IMR-90 (cell line): ENCODE measurements at regions not wholly inside any gene's neighbourhood (a gene's known extent, or its start where the extent isn't known, plus 50 kb on each side); places are given as distances from the start of the nearest gene placed in this dataset.

Experiments used
- ATAC-seq: fragments of 200-7000 bp; cut with Tn5 transposase; 2 replicates; pipeline ENCODE4 v1.9.1; 2020; ENCODE audit warnings: low read depth, mild to moderate bottlenecking, moderate library complexity
- BruUV-seq: library from RNA; stranded (reverse); fragments of 400-500 nt; replicated peaks from 2 replicates; lab custom pipeline; 2021; lab: Mats Ljungman, UMichigan
- CTCF ChIA-PET: fragments of 300-600 bp; formaldehyde crosslinking; extraction: SDS; loops from one replicate; lab custom pipeline; 2021; ENCODE audit warnings: antibody characterized with exemption; lab: Yijun Ruan, JAX
- POLR2A ChIA-PET: fragments of 300-600 bp; sonication (Branson Sonifier 250); formaldehyde crosslinking; loops from one replicate; lab custom pipeline; 2022; ENCODE audit warnings: antibody characterized with exemption; ENCODE audit not compliant: unreplicated experiment; lab: Charles Lee
- DNase-seq: peaks from one replicate; pipeline ENCODE4 v3.0.0; 2013
- H2AFZ ChIP-seq: replicated peaks from 2 replicates; pipeline ENCODE3; 2013; ENCODE audit warnings: low read length, mild to moderate bottlenecking; ENCODE audit not compliant: poor library complexity
- H2AK5ac ChIP-seq: 2 replicates; pipeline ENCODE4 v1.6.1; 2013; ENCODE audit warnings: low read depth, low read length, inconsistent platforms
- H2AK9ac ChIP-seq: replicated peaks from 2 replicates; pipeline ENCODE3; 2013; ENCODE audit warnings: mild to moderate bottlenecking, low read depth, low read length, moderate library complexity; ENCODE audit not compliant: poor library complexity
- H2BK120ac ChIP-seq: 2 replicates; pipeline ENCODE4 v1.6.1; 2013; ENCODE audit warnings: low read depth, low read length, inconsistent platforms
- H2BK15ac ChIP-seq: 3 replicates; pipeline ENCODE4 v1.6.1; 2013; ENCODE audit warnings: low read depth, low read length, inconsistent platforms
- H2BK20ac ChIP-seq: 2 replicates; pipeline ENCODE4 v1.6.1; 2013; ENCODE audit warnings: low read depth, mild to moderate bottlenecking, inconsistent platforms, low read length, moderate library complexity
- H2BK5ac ChIP-seq: 2 replicates; pipeline ENCODE4 v1.6.1; 2013; ENCODE audit warnings: mild to moderate bottlenecking, low read depth, low read length, inconsistent platforms; ENCODE audit not compliant: poor library complexity, severe bottlenecking
- H3K14ac ChIP-seq: replicated peaks from 2 replicates; pipeline ENCODE4 v1.6.1; 2013; ENCODE audit warnings: low read depth, low read length, inconsistent platforms
- H3K18ac ChIP-seq: 2 replicates; pipeline ENCODE4 v1.6.1; 2013; ENCODE audit warnings: low read depth, low read length, control low read depth
- H3K23ac ChIP-seq: 2 replicates; pipeline ENCODE4 v1.6.1; 2013; ENCODE audit warnings: low read depth, low read length, inconsistent platforms
- H3K27ac ChIP-seq: 2 replicates; pipeline ENCODE4 v1.5.1; 2013; ENCODE audit warnings: mild to moderate bottlenecking, control low read depth, low read length; ENCODE audit not compliant: insufficient read depth
- H3K27me3 ChIP-seq: 2 replicates; pipeline ENCODE4 v1.6.1; 2013; ENCODE audit warnings: low read length; ENCODE audit not compliant: control insufficient read depth, insufficient read depth
- H3K36me3 ChIP-seq: 2 replicates; pipeline ENCODE4 v1.6.1; 2013; ENCODE audit warnings: low read length, mixed read lengths; ENCODE audit not compliant: control insufficient read depth, insufficient read depth
- H3K4ac ChIP-seq: 2 replicates; pipeline ENCODE4 v1.6.1; 2013; ENCODE audit warnings: low read depth, low read length, inconsistent platforms
- H3K4me1 ChIP-seq: 2 replicates; pipeline ENCODE4 v1.6.1; 2013; ENCODE audit warnings: low read length, mixed read lengths; ENCODE audit not compliant: control insufficient read depth, insufficient read depth
- H3K4me2 ChIP-seq: 2 replicates; pipeline ENCODE4 v1.6.1; 2013; ENCODE audit warnings: low read depth, mild to moderate bottlenecking, control low read depth, low read length, moderate library complexity
- H3K4me3 ChIP-seq: 2 replicates; pipeline ENCODE4 v1.5.1; 2013; ENCODE audit warnings: low read depth, mild to moderate bottlenecking, control low read depth, low read length, moderate library complexity; ENCODE audit not compliant: insufficient read depth
- H3K56ac ChIP-seq: 2 replicates; pipeline ENCODE4 v1.6.1; 2013; ENCODE audit warnings: low read length, inconsistent platforms; ENCODE audit not compliant: insufficient read depth; ENCODE audit errors: extremely low read depth
- H3K79me1 ChIP-seq, 2 experiments: 2 replicates each; pipeline ENCODE4 v1.6.1; 2013; ENCODE audit warnings: low read length in 2 of 2, inconsistent platforms in 1 of 2, low read depth in 1 of 2
- H3K9ac ChIP-seq: 2 replicates; pipeline ENCODE4 v1.6.1; 2013; ENCODE audit warnings: low read depth, low read length, control low read depth
- H3K9me1 ChIP-seq: 2 replicates; pipeline ENCODE4 v1.6.1; 2013; ENCODE audit warnings: low read length, inconsistent platforms; ENCODE audit not compliant: insufficient read depth
- H3K9me3 ChIP-seq: 2 replicates; pipeline ENCODE4 v1.6.1; 2013; ENCODE audit warnings: low read length; ENCODE audit not compliant: control insufficient read depth, insufficient read depth
- H4K20me1 ChIP-seq: 2 replicates; pipeline ENCODE4 v1.6.1; 2013; ENCODE audit warnings: low read length, inconsistent platforms; ENCODE audit not compliant: insufficient read depth
- H4K5ac ChIP-seq: 2 replicates; pipeline ENCODE4 v1.6.1; 2013; ENCODE audit warnings: mild to moderate bottlenecking, low read depth, low read length, control low read depth
- H4K8ac ChIP-seq, 2 experiments: 2 replicates each; pipeline ENCODE4 v1.6.1; 2013; ENCODE audit warnings: low read depth in 2 of 2, low read length in 2 of 2, control low read depth in 1 of 2, inconsistent platforms in 1 of 2
- H4K91ac ChIP-seq: 2 replicates; pipeline ENCODE4 v1.6.1; 2013; ENCODE audit warnings: low read depth, low read length, inconsistent platforms; ENCODE audit not compliant: insufficient read depth
- MAZ ChIP-seq: IDR thresholded peaks from 2 replicates; pipeline ENCODE4 v1.6.1; 2012; ENCODE audit warnings: low read depth, mild to moderate bottlenecking, low read length, improper control_type of control experiment, moderate library complexity, borderline replicate concordance
- MXI1 ChIP-seq: IDR thresholded peaks from 2 replicates; pipeline ENCODE4 v1.6.1; 2012; ENCODE audit warnings: low read depth, mild to moderate bottlenecking, low read length, moderate library complexity, borderline replicate concordance
- RFX5 ChIP-seq: IDR thresholded peaks from 2 replicates; pipeline ENCODE4 v1.8.0; 2012; ENCODE audit warnings: low read depth, mild to moderate bottlenecking, low read length, moderate library complexity
- SMC3 ChIP-seq: fragments of 150-350 bp; IDR thresholded peaks from 2 replicates; pipeline ENCODE4 v1.6.1; 2016; ENCODE audit warnings: low read depth, mild to moderate bottlenecking, antibody characterized with exemption, low read length, moderate library complexity
- WGBS, 2 experiments: methylation state at CpG; one replicate each; pipeline versions ENCODE4 v1.1.5 to v1.1.7; 2013; ENCODE audit warnings: missing lambda C conversion rate in 2 of 2; ENCODE audit not compliant: insufficient read length in 1 of 2; ENCODE audit errors: extremely low coverage in 2 of 2; 5-methylcytosine and 5-hydroxymethylcytosine counted together
- dilution Hi-C: fragments of 300-500 bp; cut with HindIII; formaldehyde crosslinking; loops from one replicate; pipeline ENCODE4 v1.14.3; 2018; ENCODE audit warnings: low sequenced_read_pairs; ENCODE audit not compliant: unreplicated experiment
- in situ Hi-C: fragments of 300-500 bp; cut with MboI; formaldehyde crosslinking; loops from 3 replicates; pipeline ENCODE4 v1.14.3; 2019; ENCODE audit warnings: low sequenced_read_pairs, inconsistent platforms, mixed read lengths
- intact Hi-C: fragments of 100-400 bp; cut with micrococcal nuclease; formaldehyde crosslinking; loops from 2 replicates; pipeline ENCODE4 v1.10.0; 2022
- TF ChIP-seq, protein P1 (sequence below): fragments of 150-350 bp; IDR thresholded peaks from 2 replicates; pipeline ENCODE4 v1.6.1; 2017; ENCODE audit warnings: mild to moderate bottlenecking, antibody characterized with exemption, low read length, low read depth

- Histone ChIP-seq H3K56ac (no peak overlapping the region), H4K5ac (no peak overlapping the region), H4K91ac (no peak overlapping the region), H3K4me3 (no peak overlapping the region), H2AFZ (no peak overlapping the region), H2BK120ac (no peak overlapping the region), H3K23ac (no peak overlapping the region), H3K14ac (no peak overlapping the region), H2AK9ac (no peak overlapping the region), H2BK20ac (no peak overlapping the region), H3K9ac (no peak overlapping the region), H3K9me3 (no peaks in the 10 kb centered on the region), H3K79me1 (no peaks in the 10 kb centered on the region), H3K18ac (no peak overlapping the region), H4K8ac (no peak overlapping the region), H3K4me1 (no peaks in the 10 kb centered on the region), H2BK15ac (no peak overlapping the region), H2AK5ac (no peak overlapping the region), H2BK5ac (no peak overlapping the region), H4K20me1 (no peaks in the 10 kb centered on the region), H3K4ac (no peak overlapping the region), H3K36me3 (no peaks in the 10 kb centered on the region), H3K27me3 (peaks cover 8% of the 10 kb centered on the region; the same call in 1 of the 2 replicates), H3K9me1 (no peaks in the 10 kb centered on the region), H3K4me2 (no peak overlapping the region), H3K27ac (no peak overlapping the region)
- CTCF ChIA-PET = interaction anchor here (0.6 kb wide), 1 partner anchor 23 kb away, joined by 4 read pairs; no protein-coding TSS in a partner anchor
- WGBS, 2 experiments = no CpG with 5 or more reads among the region's 4 CpGs
- no peak for ATAC-seq
- dilution Hi-C loops (no loop called here), in situ Hi-C loops (no loop called here), intact Hi-C loops (no loop called here)
- POLR2A ChIA-PET = interaction anchor here (0.6 kb wide), 1 partner anchor 112 kb away, joined by 3 read pairs; no protein-coding TSS in a partner anchor
- TF ChIP-seq MXI1 = no peak
- TF ChIP-seq SMC3 = no peak
- TF ChIP-seq, protein P1, sequence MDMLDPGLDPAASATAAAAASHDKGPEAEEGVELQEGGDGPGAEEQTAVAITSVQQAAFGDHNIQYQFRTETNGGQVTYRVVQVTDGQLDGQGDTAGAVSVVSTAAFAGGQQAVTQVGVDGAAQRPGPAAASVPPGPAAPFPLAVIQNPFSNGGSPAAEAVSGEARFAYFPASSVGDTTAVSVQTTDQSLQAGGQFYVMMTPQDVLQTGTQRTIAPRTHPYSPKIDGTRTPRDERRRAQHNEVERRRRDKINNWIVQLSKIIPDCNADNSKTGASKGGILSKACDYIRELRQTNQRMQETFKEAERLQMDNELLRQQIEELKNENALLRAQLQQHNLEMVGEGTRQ = no peak
- TF ChIP-seq MAZ = no peak
- no peak for TF ChIP-seq RFX5
- no TSS peak for BruUV-seq
- DNase-seq = no peak
Measured at GRCh38 chr18:73895701-73896100, 251.9 kb downstream of the FBXO15 start.
